Right ventricle myocardium superior (tissue), 1 donor: ENCODE measurements at regions not wholly inside any gene's neighbourhood (a gene's known extent, or its start where the extent isn't known, plus 50 kb on each side); places are given as distances from the start of the nearest gene placed in this dataset.
"Not testable (repeated sequence)": the region's sequence is repeated elsewhere in the genome, so short reads cannot be mapped to it uniquely, and the experiment has no call there.

Source experiments
- ATAC-seq: fragments of 200-7000 bp; cut with Tn5 transposase; one replicate; pipeline ENCODE4 v1.9.1; 2020; ENCODE audit warnings: mild to moderate bottlenecking; ENCODE audit not compliant: poor library complexity
- DNase-seq: peaks from one replicate; pipeline ENCODE4 v3.0.0-alpha.2; 2020
- intact Hi-C: fragments of 100-400 bp; cut with DNase I; formaldehyde crosslinking; loops from one replicate; pipeline ENCODE4 v1.11.2; 2022
- donor health status: DM: no; HTN: yes; CAD: no; lungs with severe emphysema.

DNA sequence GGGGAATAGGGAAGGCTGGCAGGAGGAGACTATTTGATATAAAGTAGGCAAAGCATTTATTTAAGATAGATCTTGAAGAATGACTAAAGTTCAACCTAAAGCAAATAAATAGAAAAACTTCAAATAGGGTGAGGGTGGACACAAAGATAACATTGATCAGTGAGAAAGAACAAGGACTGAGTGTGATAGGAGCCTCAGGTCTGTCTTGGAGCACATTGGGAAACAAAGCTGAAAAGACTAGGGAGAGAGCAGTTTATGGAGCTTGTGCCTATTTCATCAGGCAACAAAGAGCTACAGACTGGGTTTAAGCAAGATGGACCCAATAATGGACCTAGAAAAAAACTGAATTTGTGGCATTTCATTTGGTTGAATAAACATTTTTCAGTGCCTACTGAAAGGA is 425.6 kb downstream of the SMARCA1 start:
- intact Hi-C loops: no loop called here
- no peak for ATAC-seq
- no peak for DNase-seq

DNA sequence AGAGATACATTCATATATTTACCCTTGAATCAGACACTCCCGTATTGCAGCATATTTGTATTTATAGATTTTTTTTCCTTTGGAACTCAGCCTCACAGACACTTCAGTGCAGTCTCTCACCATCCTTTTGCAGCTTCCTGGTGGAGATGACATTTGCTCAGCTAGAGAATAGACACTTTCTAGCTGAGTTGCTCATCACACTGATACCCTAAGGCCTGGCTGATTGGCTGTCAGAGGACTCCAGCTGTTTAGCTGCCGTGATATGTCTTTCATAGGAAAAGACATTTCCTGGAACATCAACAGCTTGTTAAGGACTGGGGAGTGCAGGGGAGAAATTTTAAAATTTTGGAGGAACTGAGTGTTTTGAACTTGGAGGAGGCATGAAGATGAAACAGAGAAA is 429.6 kb downstream of the SMARCA1 start:
- intact Hi-C loops: no loop called here
- ATAC-seq: no peak
- no peak for DNase-seq

- intact Hi-C loops: no loop called here
- no peak for ATAC-seq
These were observed 430.5 kb downstream of the SMARCA1 start for GRCh38 chrX:129092757-129093156.

DNA sequence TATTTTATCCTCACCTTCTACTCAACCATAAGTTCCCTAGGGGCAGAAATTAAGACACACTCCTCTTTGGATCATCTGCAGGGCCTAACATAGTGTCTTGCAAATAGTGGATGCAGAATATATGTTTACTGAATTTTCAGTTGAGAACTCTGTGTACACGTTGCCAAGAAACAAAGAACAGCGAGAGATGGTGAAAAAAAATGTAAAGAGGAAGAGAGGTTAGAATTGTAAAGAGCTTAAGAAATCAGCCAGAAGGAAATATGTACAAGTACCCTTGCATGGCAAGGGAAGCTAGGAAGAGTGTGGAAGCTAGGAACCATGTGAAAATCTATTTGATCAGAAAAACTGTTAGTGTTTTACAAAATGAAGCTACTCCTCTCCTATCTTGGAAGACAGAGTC is 431.0 kb downstream of the SMARCA1 start:
- DNase-seq (no peak), ATAC-seq (no peak)
- intact Hi-C loops: no loop called here

More at GRCh38 chrX:129092757-129093156, 430.5 kb downstream of the SMARCA1 start:
- DNase-seq: no peak

- intact Hi-C loops: no loop called here
- no peak for ATAC-seq
- no peak for DNase-seq
These were observed 432.2 kb downstream of the SMARCA1 start for GRCh38 chrX:129091097-129091496.

GRCh38 chrX:129086802-129087201 is 436.5 kb downstream of the SMARCA1 start:
- ATAC-seq (no peak), DNase-seq (no peak)
- intact Hi-C loops: no loop called here

- intact Hi-C loops, DNase-seq, ATAC-seq: not testable (repeated sequence)
These were observed 439.0 kb downstream of the SMARCA1 start for GRCh38 chrX:129084291-129084690.

DNA sequence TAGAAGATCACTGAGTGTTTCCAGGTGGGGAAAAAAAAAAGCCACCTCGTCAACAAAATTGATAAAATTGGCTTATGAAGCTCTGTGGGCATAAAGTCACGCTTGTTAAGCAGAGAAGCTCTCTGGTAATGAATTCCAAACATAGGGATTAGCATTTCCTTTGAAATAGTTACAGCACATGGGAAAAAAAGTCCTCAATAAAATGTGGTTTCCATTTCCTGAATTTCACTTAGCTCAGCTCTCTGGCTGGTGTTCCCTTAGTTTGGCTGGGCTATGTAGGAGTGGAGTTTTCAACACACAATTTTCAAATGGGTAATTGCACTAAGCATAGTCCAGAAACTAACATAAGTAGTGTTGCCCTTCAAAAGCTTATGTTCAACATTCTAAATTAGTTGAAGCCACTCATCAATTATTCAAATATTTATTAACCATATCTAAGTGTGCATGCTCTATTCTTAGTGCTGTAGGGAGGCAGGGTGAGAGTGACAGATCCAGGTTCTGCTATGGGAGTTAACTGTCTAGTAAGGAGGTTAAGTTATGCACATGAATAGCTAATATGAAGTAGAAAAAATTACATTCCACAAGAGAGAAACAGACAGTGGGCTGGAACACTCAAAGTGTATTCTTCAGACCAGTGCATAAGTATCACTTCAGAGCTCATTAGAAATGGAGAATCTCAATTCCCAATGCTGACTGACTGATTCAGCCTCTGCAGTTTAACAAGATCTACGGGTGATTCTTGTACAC is 445.7 kb downstream of the SMARCA1 start:
- intact Hi-C loops: no loop called here
- no peak for DNase-seq
- ATAC-seq: no peak

DNA sequence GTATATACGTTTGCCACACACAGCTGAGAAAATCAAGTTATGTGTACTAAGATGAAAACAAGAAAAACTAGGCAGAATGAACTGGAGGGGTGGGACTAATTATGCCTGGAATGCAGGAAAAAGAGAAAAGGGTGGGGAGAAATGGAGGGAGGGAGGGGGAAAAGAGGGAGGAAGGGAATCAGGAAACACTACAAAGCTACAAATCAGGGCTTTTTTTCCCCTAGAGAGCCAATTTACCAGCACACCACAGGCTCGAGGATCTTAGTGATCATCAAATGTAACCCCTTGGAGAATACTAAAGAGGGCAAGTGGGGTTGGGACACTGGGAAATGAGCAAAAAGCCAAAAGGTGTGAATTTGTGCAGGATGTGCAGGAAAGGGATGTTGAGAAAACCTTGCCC is 451.9 kb downstream of the SMARCA1 start:
- no peak for DNase-seq
- no peak for ATAC-seq
- intact Hi-C loops: no loop called here

DNA sequence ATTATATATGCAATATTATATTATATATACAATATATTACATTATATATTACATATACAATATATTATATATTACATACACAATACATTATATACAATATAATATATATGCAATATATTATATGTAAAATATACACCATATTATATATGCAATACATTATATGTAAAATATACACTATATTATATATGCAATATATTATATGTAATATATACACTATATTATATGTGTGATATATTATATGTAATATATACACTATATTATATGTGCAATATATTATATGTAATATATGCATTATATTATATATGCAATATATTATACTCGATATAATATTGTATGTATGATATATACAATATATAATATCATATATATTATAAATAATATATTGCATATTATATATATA is 457.4 kb downstream of the SMARCA1 start:
- intact Hi-C loops: no loop called here
- no peak for ATAC-seq
- DNase-seq: no peak

DNA sequence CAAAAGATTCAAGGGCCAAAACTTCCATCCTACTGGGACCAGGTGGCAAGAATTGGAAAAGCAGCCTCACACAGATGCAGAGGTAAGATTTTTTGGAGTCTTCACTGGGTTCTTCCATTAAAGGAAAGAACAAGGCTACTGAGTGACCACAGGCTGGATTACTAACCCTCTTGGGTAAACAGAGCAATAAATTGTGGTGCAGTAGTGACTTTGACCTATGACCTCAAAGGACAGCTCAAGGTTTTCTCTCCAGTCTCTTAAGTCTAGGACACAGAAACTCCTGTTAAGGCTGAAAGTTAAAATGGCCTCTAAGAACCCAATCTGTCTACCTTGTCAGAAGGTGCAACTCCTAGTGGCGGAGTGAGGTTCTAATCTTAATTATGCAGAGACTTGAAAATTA is 464.9 kb downstream of the SMARCA1 start:
- intact Hi-C loops: no loop called here
- DNase-seq (no peak), ATAC-seq (no peak)

- DNase-seq: no peak
- intact Hi-C loops: no loop called here
- no peak for ATAC-seq
These were observed 480.2 kb downstream of the SMARCA1 start for GRCh38 chrX:129043138-129043537.

DNA sequence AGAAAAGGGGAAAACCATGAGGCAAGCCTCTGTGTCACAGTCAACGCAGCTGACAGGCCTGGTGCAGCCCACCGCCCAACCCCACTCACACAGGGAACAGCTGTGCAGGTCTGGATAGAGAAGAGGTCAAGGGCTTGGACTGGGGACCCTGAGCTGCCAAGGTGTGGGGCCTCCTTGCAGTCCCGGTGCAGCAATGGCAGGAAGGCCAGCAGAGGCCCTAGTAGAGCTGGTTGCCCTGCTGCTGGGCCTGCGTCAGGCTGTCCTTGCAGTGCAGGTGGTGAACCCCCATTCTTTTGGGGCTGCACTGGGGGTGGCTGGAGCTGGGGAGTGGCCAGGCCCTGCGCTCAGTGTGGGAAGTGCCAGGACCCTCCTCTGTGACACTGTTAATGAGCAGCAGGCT is 482.0 kb downstream of the SMARCA1 start:
- no peak for ATAC-seq
- intact Hi-C loops: no loop called here
- DNase-seq: no peak

DNA sequence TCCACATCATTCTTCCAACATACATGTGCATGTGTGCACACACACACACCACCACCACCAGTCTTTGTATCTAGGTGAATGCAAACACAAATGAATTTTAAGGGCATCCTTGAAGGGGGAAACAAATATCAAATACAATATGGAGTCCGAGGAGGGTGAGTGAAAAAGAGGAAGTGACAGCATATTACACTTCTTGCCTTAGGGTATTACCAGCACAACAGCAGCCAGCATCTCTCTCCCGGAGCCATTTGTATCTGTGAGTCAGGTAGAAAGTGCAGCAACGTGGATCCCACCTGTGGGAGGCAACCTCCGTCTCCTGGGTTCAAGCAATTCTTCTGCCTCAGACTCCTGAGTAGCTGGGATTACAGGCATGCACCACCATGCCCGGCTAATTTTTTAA is 483.2 kb downstream of the SMARCA1 start:
- ATAC-seq (no peak), DNase-seq (no peak)
- intact Hi-C loops: no loop called here

DNA sequence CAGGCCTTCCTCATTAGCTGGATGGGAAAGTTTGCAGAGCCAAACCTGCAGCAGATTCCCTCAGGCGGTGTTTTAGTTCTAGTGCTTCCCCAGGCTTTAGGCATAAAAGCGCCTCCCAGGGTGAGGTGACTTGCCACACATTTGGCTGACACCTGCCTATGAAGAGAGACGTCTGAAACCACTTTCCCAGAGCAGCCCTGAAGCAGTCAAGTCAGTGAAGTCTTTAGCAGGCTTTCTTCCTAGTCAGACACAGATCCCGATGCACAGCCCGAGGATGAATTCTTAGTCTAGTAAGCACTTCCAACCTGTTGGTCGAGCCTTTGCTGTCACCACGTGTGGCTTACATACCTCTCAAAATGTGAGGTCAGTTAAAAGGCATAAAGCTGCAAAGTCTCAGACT is 484.1 kb downstream of the SMARCA1 start:
- no peak for ATAC-seq
- no peak for DNase-seq
- intact Hi-C loops: no loop called here

DNA sequence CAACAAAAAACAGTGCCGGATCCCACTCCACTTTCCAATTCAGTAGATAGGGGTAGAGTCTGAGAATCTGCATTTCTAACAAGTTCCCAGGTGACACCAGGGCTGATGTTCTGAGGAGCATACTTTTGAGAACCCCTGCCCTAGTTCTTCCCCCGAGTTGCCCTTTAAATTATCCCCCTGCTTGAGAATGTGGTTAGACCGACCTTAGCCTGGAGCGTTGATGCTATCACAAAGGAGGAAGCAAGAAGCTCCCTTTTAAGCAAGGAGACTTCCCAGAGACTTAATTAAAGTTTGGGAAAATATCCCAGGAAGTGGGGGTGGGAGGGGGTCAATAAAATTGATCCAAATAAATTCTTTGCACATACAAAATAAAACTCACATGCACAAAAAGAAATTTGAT is 485.9 kb downstream of the SMARCA1 start:
- intact Hi-C loops: no loop called here
- DNase-seq: no peak
- no peak for ATAC-seq

- ATAC-seq (no peak), DNase-seq (no peak)
- intact Hi-C loops: no loop called here
These were observed 488.1 kb downstream of the SMARCA1 start for GRCh38 chrX:129035180-129035579.

DNA sequence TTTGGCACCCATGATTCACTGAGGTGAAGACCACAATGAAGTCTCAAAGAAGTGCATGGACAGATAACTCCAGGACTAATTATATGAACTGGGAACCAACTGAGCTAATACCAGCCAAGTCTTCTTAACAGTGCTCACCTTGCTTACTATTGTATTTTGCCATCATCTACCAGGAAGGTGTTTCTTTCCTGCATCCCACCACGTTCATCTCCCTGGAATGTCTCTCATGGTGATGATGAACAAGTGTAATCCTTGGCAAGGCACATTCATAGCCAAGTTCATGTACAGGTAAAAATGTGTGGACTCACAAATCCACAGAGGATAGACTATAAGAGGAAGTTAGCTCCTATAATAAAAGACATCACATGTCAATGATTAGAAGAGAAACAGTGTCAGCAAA is 489.1 kb downstream of the SMARCA1 start:
- DNase-seq: no peak
- no peak for ATAC-seq
- intact Hi-C loops: no loop called here

GRCh38 chrX:129026202-129026601 is 497.1 kb downstream of the SMARCA1 start:
- no peak for DNase-seq
- intact Hi-C loops: no loop called here
- no peak for ATAC-seq

DNA sequence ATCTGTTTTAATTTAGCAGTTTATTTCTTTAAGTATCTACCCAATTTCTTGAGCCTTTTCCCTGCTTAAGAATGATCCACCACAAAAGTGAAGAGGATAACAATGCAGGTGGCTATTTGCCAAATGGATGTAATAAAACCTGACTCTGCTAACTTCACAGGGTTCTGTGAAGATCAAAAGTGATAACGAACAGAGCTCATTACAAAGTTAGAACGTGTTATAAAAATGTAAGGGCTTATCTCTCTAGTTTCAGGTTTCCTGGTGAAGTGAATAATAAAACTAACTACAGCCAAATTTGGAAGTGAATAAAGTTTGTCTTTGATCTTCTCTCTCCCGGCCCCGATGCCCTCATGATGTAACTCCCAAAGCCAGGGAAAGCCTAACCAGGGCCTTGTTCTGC is 497.9 kb downstream of the SMARCA1 start:
- intact Hi-C loops: no loop called here
- ATAC-seq (no peak), DNase-seq (no peak)

DNA sequence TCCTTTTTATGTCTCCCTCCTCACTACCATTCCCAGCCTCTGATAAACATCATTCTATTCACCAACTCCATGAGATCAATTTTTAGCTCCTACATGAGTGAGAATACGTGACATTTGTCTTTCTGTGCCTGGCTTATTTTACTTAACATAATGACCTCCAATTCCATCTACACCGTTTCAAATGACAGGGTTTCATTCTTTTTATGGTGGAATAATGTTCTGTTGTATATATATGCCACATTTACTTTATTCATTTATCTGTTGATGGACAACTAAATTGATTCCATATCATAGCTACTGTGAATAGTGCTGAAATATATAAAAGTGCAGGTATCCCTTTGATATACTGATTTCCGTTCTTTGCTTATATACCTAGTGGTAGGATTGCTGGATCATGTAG is 503.9 kb downstream of the SMARCA1 start:
- DNase-seq (no peak), ATAC-seq (no peak)
- intact Hi-C loops: no loop called here
